Psoas muscle (tissue), 7 donors: ENCODE measurements at regions not wholly inside any gene's neighbourhood (a gene's known extent, or its start where the extent isn't known, plus 50 kb on each side); places are given as distances from the start of the nearest gene placed in this dataset.

ENCODE experiments used
- ATAC-seq, 4 donors: fragments of 200-7000 bp; cut with Tn5 transposase; one replicate each; pipeline ENCODE4 v1.9.1; 2020; ENCODE audit warnings: moderate library complexity in 3 of 4, mild to moderate bottlenecking in 2 of 4
- DNase-seq, 2 donors: peaks; one replicate each; pipeline ENCODE4 v3.0.0-alpha.2; 2020
- H3K27ac ChIP-seq: fragments of 200-600 bp; one replicate; pipeline ENCODE4 v1.8.0; 2022
- H3K27me3 ChIP-seq, 3 donors: fragments of 200-600 bp in 1 of 3; one replicate each; pipeline versions ENCODE4 v1.6.1 to v1.8.0; 2013 to 2022; ENCODE audit warnings: low read length in 2 of 3, mild to moderate bottlenecking in 2 of 3, moderate library complexity in 1 of 3; ENCODE audit not compliant: insufficient read depth in 3 of 3
- H3K36me3 ChIP-seq, 2 donors: fragments of 200-600 bp in 1 of 2; one replicate each; pipeline versions ENCODE4 v1.6.1 to v1.8.0; 2013 to 2022; ENCODE audit warnings: low read depth in 1 of 2, mild to moderate bottlenecking in 1 of 2, moderate library complexity in 1 of 2; ENCODE audit not compliant: insufficient read depth in 1 of 2
- H3K4me1 ChIP-seq: fragments of 200-600 bp; one replicate; pipeline ENCODE4 v1.8.0; 2022
- H3K4me3 ChIP-seq: fragments of 200-600 bp; one replicate; pipeline ENCODE4 v1.8.0; 2022; ENCODE audit warnings: mild to moderate bottlenecking
- H3K9me3 ChIP-seq: fragments of 200-600 bp; one replicate; pipeline ENCODE4 v1.8.0; 2022
- WGBS, 3 donors: extraction: QIAGEN DNeasy Blood & Tissue Kit; methylation state at CpG; one replicate each; pipeline versions ENCODE4 v1.1.6 to v1.1.7; 2013; 5-methylcytosine and 5-hydroxymethylcytosine counted together
- intact Hi-C, 2 donors: fragments of 100-400 bp; cut with DNase I; formaldehyde crosslinking; loops; one replicate each; pipeline versions ENCODE4 v1.11.0 to v1.14.2; 2022
- TF ChIP-seq, protein P1 (sequence below): fragments of 200-600 bp; IDR thresholded peaks from one replicate; pipeline ENCODE4 v1.8.0; 2022; ENCODE audit warnings: antibody characterized with exemption
- donor health status: healthy with polysubstance abuse.
- donor health status: DM: no; HTN: no; CAD: no; lungs with moderate emphysema.
- donor health status: Bipolar disorder and iron deficiency.
- donor health status: healthy.
- donor health status: DM: yes; HTN: yes; CAD: no.
- donor health status: DM: no; HTN: no; CAD: no.
- donor health status: DM: yes; HTN: yes; CAD: no.

DNA sequence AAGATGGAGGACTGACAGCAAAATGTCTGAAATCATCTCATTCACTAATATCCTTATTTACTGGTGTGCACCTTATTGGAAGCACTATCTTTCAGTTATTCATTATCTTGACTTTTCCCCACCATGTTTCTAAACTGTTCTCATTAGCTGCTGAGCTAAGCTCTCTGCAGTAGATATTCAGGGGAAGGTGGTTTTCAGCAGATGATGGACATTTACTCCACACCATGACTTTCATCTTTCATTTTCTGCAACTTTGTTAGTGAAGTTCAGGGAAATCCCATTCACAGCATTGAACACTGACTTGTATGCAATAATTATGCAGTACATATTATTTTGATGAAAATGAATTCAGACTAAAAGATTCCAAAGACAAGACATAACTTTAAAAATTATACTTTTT lies 373.6 kb upstream of the FLRT2 start:
- TF ChIP-seq, protein P1, sequence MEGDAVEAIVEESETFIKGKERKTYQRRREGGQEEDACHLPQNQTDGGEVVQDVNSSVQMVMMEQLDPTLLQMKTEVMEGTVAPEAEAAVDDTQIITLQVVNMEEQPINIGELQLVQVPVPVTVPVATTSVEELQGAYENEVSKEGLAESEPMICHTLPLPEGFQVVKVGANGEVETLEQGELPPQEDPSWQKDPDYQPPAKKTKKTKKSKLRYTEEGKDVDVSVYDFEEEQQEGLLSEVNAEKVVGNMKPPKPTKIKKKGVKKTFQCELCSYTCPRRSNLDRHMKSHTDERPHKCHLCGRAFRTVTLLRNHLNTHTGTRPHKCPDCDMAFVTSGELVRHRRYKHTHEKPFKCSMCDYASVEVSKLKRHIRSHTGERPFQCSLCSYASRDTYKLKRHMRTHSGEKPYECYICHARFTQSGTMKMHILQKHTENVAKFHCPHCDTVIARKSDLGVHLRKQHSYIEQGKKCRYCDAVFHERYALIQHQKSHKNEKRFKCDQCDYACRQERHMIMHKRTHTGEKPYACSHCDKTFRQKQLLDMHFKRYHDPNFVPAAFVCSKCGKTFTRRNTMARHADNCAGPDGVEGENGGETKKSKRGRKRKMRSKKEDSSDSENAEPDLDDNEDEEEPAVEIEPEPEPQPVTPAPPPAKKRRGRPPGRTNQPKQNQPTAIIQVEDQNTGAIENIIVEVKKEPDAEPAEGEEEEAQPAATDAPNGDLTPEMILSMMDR = no peak
- no peak for DNase-seq
- Histone ChIP-seq H3K9me3 (no peaks in the 10 kb centered on the region), H3K4me1 (no peaks in the 10 kb centered on the region), H3K36me3 (no peaks in the 10 kb centered on the region), H3K27me3 (no peaks in the 10 kb centered on the region), H3K4me3 (no peak overlapping the region), H3K27ac (no peak overlapping the region)
- no peak for ATAC-seq
- intact Hi-C loops = no loop called here

DNA sequence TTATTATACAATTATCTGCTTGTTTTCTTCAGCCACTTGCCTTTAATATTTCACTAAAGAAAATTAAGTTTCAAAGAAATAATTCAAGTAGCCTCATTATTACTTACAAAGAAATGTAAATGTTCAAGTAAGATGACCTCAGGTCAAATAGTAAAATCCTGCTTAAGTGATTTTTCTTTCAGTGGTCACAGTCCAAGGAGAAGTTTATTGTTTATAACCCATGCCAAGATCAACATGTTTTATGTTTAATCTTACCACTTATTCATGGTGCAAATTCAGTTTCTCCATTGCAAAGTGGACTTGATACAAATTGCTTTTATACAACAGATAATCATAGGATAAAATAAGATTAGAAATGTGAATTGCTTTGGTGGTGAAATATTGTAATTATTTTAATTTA lies 370.2 kb upstream of the FLRT2 start:
- DNase-seq = no peak
- Histone ChIP-seq H3K4me1 (no peaks in the 10 kb centered on the region), H3K27me3 (no peaks in the 10 kb centered on the region), H3K9me3 (no peaks in the 10 kb centered on the region), H3K27ac (no peak overlapping the region), H3K36me3 (no peaks in the 10 kb centered on the region), H3K4me3 (no peak overlapping the region)
- ATAC-seq = no peak
- TF ChIP-seq, protein P1 = no peak
- intact Hi-C loops = no loop called here

DNA sequence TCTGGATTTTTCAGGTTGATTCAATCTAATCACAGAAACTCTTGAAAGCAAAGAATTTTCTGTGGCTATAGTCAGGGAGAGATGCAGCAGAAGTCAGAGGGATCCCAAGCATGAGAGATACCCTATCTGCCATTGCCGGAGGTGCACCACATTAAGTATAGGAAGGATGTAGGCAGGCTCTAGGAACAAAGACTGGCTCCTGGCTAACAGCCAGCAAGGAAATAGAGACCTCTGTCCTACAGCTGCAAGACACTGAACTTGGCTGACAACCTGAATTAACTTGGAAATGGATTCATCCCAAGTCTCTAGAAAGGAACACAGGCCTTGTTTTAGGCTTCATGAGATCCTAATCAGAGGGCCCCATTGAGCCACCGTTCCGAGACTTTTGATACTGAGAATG lies 364.9 kb upstream of the FLRT2 start:
- ATAC-seq (no peak), DNase-seq (no peak)
- WGBS, 3 donors = 51 to 59% (median 59%) methylated on average over 3 of the region's 3 CpGs

DNA sequence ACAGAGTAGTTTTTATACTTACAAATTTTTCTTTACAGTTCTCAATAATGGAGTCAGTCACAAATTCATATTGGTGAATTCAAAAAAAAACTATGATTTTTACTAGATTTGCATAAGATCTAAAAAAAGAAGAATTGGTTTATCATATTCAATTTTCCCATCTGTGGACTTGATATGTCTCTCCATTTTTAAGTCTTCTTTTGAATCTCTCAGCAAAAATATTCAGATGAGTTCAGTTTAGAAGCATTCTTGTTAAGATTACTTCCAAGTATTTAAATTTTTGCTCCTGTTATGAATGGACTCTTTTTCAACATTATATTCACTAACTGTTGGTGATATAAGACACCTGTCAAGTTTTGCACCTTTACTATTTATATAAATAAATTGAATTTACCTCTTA lies 360.6 kb upstream of the FLRT2 start:
- DNase-seq (no peak), ATAC-seq (no peak)
- Histone ChIP-seq H3K27ac (no peak overlapping the region), H3K36me3 (no peaks in the 10 kb centered on the region), H3K9me3 (no peaks in the 10 kb centered on the region), H3K27me3 (no peaks in the 10 kb centered on the region), H3K4me3 (no peak overlapping the region), H3K4me1 (no peaks in the 10 kb centered on the region)
- TF ChIP-seq, protein P1 = no peak
- intact Hi-C loops = no loop called here

More for the DNA sequence above, 364.9 kb upstream of the FLRT2 start:
- intact Hi-C loops = no loop called here
- no peaks in the 10 kb centered on the region for H3K9me3 ChIP-seq
- H3K27me3 ChIP-seq = no peaks in the 10 kb centered on the region
- H3K4me3 ChIP-seq = no peak overlapping the region
- no peaks in the 10 kb centered on the region for H3K4me1 ChIP-seq
- H3K36me3 ChIP-seq = no peaks in the 10 kb centered on the region
- TF ChIP-seq, protein P1 = no peak
- H3K27ac ChIP-seq = no peak overlapping the region

DNA sequence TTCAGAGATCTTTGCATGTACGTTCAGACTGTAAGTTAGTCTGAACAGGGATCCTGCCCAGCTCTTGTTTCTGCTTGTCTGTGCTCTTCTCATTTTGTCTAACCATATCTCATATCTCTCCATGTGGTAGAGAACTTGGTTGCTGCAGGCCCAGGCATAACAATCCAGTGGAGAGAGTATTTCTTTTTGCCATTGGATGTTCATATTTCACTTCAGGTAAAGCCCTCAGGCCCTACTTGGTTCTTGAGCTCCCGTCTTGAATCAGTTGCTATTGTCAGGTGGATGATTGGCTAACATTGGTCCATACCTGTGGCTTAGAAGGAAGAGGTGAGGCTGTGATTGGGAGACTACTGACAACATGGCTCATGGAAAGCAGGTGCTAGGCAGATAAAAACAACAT lies 357.7 kb upstream of the FLRT2 start:
- H3K27me3 ChIP-seq = no peaks in the 10 kb centered on the region
- H3K27ac ChIP-seq = no peak overlapping the region
- WGBS, 3 donors = 65 to 81% (median 78%) methylated on average over 2 of the region's 2 CpGs
- no peaks in the 10 kb centered on the region for H3K9me3 ChIP-seq
- no peak overlapping the region for H3K4me3 ChIP-seq
- intact Hi-C loops = no loop called here
- no peaks in the 10 kb centered on the region for H3K4me1 ChIP-seq
- no peaks in the 10 kb centered on the region for H3K36me3 ChIP-seq
- TF ChIP-seq, protein P1 = no peak
- ATAC-seq (peak in 1 of 4 donors; percentile 13), DNase-seq (no peak)
